ENCODE measurements at regions not wholly inside any gene's neighbourhood (a gene's known extent, or its start where the extent isn't known, plus 50 kb on each side); places are given as distances from the start of the nearest gene placed in this dataset.
"Not testable (repeated sequence)": the region's sequence is repeated elsewhere in the genome, so short reads cannot be mapped to it uniquely, and the experiment has no call there.

DNA sequence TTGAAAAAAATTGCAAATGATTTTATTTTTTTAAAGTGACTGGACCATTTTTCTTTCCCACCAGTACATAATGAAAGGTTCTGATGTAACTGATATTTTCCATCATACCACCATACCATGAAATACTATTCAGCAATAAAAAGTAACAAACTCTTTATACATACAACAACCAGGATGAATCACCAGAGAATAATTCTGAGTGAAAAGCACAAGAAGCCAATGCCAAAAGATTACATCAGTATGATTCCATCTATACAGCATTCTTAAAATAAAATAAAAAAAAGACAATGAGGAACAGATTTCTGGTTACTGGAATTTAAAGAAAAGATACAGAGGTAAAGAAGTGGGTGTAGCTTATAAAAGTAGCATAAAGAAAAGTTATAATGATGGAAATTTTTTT, 423.7 kb upstream of the ST8SIA4 start:
- Mint-ChIP-seq H3K9me3 (no peaks in the 10 kb centered on the region), H3K4me3 (no peak overlapping the region), H3K4me1 (no peaks in the 10 kb centered on the region), H3K27me3 (ENCODE audit: low read depth, poor library complexity) (peaks cover 8% of the 10 kb centered on the region), H3K27ac (no peak overlapping the region), H3K36me3 (ENCODE audit: low read depth) (no peaks in the 10 kb centered on the region)
- no peak for DNase-seq
- TF ChIP-seq, protein P1, sequence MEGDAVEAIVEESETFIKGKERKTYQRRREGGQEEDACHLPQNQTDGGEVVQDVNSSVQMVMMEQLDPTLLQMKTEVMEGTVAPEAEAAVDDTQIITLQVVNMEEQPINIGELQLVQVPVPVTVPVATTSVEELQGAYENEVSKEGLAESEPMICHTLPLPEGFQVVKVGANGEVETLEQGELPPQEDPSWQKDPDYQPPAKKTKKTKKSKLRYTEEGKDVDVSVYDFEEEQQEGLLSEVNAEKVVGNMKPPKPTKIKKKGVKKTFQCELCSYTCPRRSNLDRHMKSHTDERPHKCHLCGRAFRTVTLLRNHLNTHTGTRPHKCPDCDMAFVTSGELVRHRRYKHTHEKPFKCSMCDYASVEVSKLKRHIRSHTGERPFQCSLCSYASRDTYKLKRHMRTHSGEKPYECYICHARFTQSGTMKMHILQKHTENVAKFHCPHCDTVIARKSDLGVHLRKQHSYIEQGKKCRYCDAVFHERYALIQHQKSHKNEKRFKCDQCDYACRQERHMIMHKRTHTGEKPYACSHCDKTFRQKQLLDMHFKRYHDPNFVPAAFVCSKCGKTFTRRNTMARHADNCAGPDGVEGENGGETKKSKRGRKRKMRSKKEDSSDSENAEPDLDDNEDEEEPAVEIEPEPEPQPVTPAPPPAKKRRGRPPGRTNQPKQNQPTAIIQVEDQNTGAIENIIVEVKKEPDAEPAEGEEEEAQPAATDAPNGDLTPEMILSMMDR (IDR thresholded peaks at IDR 0.05), result no peak

DNA sequence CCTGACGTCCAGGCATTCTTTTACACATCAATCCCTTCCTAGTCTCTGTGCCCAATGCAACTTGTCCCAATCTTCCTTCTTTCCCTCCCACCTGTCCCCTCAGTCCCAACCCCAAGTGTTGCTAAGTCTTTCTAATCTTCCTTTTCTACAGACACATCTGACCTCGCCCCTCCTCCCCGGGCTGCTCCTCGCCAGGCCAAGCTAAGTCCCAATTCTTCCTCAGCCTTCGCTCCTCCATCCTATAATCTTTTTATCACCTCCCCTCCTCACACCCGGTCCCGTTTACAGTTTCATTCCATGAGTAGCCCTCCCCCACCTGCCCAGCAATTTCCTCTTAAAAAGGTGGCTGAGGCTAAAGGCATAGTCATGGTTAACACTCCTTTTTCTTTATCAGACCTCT, 413.3 kb upstream of the ST8SIA4 start:
- H3K9me3 Mint-ChIP-seq, DNase-seq: not testable (repeated sequence)

DNA sequence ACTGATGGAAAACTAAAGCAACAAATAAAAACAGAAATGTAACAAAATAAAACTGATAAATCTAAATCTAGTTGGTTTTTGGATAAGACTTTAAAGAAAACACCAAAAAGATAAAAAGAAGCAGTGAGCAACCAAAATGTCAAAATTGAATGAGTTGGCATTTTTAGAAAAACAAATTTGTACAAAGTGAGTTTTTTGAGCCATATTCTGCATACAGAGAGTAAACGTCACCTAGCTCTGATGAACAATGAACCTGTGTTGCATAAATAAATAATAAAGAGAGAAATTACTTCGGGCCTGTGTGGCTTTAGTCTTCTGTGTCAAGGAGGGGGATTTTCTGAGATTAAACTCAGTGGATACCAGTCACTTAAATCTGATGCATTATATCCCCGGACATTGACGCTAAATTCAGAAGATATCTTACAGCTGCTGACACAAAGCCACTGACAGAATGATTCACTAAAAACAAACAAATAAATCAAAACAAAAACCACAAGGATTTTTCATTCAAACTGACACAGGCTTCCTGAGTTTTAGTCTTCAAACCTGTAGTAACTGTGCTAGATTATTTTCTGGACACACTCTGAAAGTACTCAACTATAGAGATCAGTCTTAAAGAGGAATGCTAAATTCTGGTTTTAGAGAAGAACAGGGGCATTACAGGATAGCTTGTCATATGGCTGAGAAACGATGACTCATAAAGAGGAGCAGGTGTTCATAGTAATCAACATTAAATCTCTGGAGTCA, 403.5 kb upstream of the ST8SIA4 start:
- Mint-ChIP-seq H3K36me3 (ENCODE audit: low read depth) (no peaks in the 10 kb centered on the region), H3K27me3 (ENCODE audit: low read depth, poor library complexity) (no peaks in the 10 kb centered on the region), H3K4me3 (no peak overlapping the region), H3K9me3 (no peaks in the 10 kb centered on the region), H3K4me1 (no peaks in the 10 kb centered on the region), H3K27ac (no peak overlapping the region)
- no peak for DNase-seq
- TF ChIP-seq, protein P1 (IDR thresholded peaks at IDR 0.05), result no peak

More for the DNA sequence above, 413.3 kb upstream of the ST8SIA4 start:
- H3K36me3 Mint-ChIP-seq (ENCODE audit: low read depth); H3K27me3 Mint-ChIP-seq (ENCODE audit: low read depth, poor library complexity); H3K4me1 Mint-ChIP-seq; H3K27ac Mint-ChIP-seq; H3K4me3 Mint-ChIP-seq: not testable (repeated sequence)

DNA sequence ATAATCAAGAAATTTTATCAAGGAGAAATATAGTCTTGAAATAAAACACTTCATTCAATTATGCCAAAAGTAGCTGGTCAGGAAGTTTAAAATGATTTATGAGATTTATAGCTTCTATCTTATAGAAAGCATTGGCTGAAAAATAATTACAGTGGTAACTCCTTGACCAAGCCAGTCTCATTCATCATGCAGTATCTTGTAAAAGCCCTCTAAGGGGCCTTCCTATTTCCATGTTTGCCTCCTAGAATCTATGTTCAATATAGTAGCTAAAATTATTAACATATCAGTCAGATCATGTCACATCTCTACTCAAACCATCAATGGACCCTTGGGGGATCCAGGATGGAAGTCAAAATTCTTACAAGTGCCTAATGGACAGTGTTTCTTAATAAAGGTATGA, 393.4 kb upstream of the ST8SIA4 start:
- H3K36me3 Mint-ChIP-seq (ENCODE audit: low read depth), result no peaks in the 10 kb centered on the region
- DNase-seq, result no peak
- no peak overlapping the region for H3K27ac Mint-ChIP-seq
- H3K27me3 Mint-ChIP-seq (ENCODE audit: low read depth, poor library complexity), result no peaks in the 10 kb centered on the region
- no peaks in the 10 kb centered on the region for H3K4me1 Mint-ChIP-seq
- TF ChIP-seq, protein P1 (IDR thresholded peaks at IDR 0.05), result no peak
- no peak overlapping the region for H3K4me3 Mint-ChIP-seq
- peaks cover 3% of the 10 kb centered on the region for H3K9me3 Mint-ChIP-seq

DNA sequence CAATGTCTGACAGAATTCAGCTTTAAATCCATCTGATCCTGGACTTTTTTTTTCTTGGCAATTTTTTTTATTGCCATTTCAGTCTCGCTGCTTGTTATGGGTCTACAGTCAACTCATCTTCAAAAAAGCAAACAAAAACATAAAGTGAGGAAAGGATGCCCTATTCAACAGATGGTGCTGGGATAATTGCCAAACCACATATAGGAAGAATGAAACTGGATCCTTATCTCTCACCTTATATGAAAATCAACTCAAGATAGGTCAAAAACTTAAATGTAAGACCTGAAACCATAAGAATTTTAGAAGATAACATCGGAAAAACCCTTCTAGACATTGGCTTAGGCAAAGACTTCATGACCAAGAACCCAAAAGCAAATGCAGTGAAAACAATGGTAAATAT, 389.1 kb upstream of the ST8SIA4 start:
- Mint-ChIP-seq H3K4me1 (no peaks in the 10 kb centered on the region), H3K27me3 (ENCODE audit: low read depth, poor library complexity) (no peaks in the 10 kb centered on the region), H3K4me3 (no peak overlapping the region), H3K27ac (no peak overlapping the region), H3K36me3 (ENCODE audit: low read depth) (no peaks in the 10 kb centered on the region), H3K9me3 (peaks cover 9% of the 10 kb centered on the region)
- no peak for DNase-seq
- TF ChIP-seq, protein P1 (IDR thresholded peaks at IDR 0.05), result no peak

DNA sequence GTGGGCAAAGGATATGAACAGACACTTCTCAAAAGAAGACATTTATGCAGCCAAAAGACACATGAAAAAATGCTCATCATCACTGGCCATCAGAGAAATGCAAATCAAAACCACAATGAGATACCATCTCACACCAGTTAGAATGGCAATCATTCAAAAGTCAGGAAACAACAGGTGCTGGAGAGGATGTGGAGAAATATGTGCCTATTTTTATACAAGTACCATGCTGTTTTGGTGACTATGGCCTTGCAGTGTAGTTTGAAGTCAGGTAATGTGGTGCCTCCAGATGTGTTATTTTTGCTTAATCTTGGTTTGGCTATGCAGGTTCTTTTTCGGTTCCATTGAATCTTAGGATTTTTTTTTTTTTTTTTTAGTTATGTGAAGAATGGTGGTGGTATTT, 387.7 kb upstream of the ST8SIA4 start:
- not testable (repeated sequence) for H3K4me3 Mint-ChIP-seq; DNase-seq; H3K27me3 Mint-ChIP-seq (ENCODE audit: low read depth, poor library complexity); H3K36me3 Mint-ChIP-seq (ENCODE audit: low read depth); H3K27ac Mint-ChIP-seq; H3K4me1 Mint-ChIP-seq; H3K9me3 Mint-ChIP-seq

DNA sequence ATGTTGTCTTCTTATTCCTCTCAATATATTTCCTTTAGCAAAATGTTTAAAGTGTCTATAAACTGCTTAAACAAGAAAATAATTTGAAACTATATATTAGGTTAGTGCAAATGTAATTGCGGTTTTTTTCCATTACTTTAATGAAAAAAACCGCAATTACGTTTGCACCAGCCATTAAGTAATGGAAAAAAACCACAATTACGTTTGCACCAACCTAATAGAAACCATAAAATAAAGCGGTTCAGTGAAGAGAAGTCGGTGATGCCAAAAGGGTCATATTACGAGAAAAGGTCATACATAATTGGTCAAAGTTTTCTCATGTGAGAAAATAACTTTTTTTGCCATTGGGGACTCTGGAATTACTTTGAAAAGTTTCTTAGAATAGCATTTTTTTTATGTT, 385.6 kb upstream of the ST8SIA4 start:
- TF ChIP-seq, protein P1 (IDR thresholded peaks at IDR 0.05), result no peak
- Mint-ChIP-seq H3K27ac (no peak overlapping the region), H3K4me1 (no peaks in the 10 kb centered on the region), H3K27me3 (ENCODE audit: low read depth, poor library complexity) (no peaks in the 10 kb centered on the region), H3K4me3 (no peak overlapping the region), H3K36me3 (ENCODE audit: low read depth) (no peaks in the 10 kb centered on the region), H3K9me3 (peaks cover 9% of the 10 kb centered on the region)
- DNase-seq, result no peak

Data from nephron progenitor cell (in vitro differentiated cells).